Upper lobe of left lung (tissue), 6 donors: ENCODE measurements at regions not wholly inside any gene's neighbourhood (a gene's known extent, or its start where the extent isn't known, plus 50 kb on each side); places are given as distances from the start of the nearest gene placed in this dataset.

Experiments used
- ATAC-seq, 2 donors: fragments of 200-7000 bp; cut with Tn5 transposase; one replicate each; pipeline ENCODE4 v1.9.1; 2022; ENCODE audit warnings: mild to moderate bottlenecking in 2 of 2, moderate library complexity in 2 of 2; ENCODE audit not compliant: low FRiP score in 2 of 2
- DNase-seq, 2 donors: peaks; one replicate each; pipeline ENCODE4 v3.0.0-alpha.2; 2019 to 2020
- H3K27ac ChIP-seq, 4 donors: fragments of 200-600 bp; sonication (generic); one replicate each; pipeline ENCODE4 v1.5.1; 2016 to 2019
- H3K27me3 ChIP-seq, 4 donors: fragments of 200-600 bp; sonication (generic); one replicate each; pipeline ENCODE4 v1.5.1; 2017 to 2019
- H3K36me3 ChIP-seq, 4 donors: fragments of 200-600 bp; sonication (generic); one replicate each; pipeline ENCODE4 v1.5.1; 2016 to 2019
- H3K4me1 ChIP-seq, 4 donors: fragments of 200-600 bp; sonication (generic); one replicate each; pipeline ENCODE4 v1.5.1; 2018 to 2019
- H3K4me3 ChIP-seq, 4 donors: fragments of 200-600 bp; sonication (generic); one replicate each; pipeline ENCODE4 v1.5.1; 2017 to 2019; ENCODE audit warnings: mild to moderate bottlenecking in 2 of 4, moderate library complexity in 1 of 4
- H3K9me3 ChIP-seq, 4 donors: fragments of 200-600 bp; sonication (generic); one replicate each; pipeline ENCODE4 v1.5.1; 2018 to 2019
- CTCF ChIP-seq, 6 experiments: fragments of 450-650 bp in 4 of 6; fragments of 200-600 bp in 2 of 6; sonication (generic) in 2 of 6; IDR thresholded peaks; one replicate each; pipeline ENCODE4 v1.5.1; 2016 to 2019; ENCODE audit warnings: antibody characterized with exemption in 6 of 6
- EP300 ChIP-seq, 4 donors: sonication (generic); formaldehyde crosslinking; IDR thresholded peaks; one replicate each; pipeline ENCODE4 v1.5.1; 2017; ENCODE audit warnings: antibody characterized with exemption in 4 of 4, control low read depth in 2 of 4
- POLR2A ChIP-seq, 4 donors: fragments of 450-650 bp; IDR thresholded peaks; one replicate each; pipeline ENCODE4 v1.5.1; 2016 to 2017; ENCODE audit warnings: antibody characterized with exemption in 4 of 4, mild to moderate bottlenecking in 2 of 4
- POLR2AphosphoS5 ChIP-seq, 2 donors: sonication (generic); formaldehyde crosslinking; IDR thresholded peaks; one replicate each; pipeline ENCODE4 v1.5.1; 2017; ENCODE audit warnings: antibody characterized with exemption in 2 of 2
- WGBS, 2 donors: methylation state at CpG; one replicate each; pipeline ENCODE4 v1.1.5; 2017 to 2018; 5-methylcytosine and 5-hydroxymethylcytosine counted together
- donor health status: DM: no; HTN: no; CAD: no; lungs with moderate emphysema.
- donor health status: DM: no; HTN: yes; CAD: no; lungs with severe emphysema.

- Histone ChIP-seq H3K4me3 (no peak overlapping the region), H3K36me3 (no peaks in the 10 kb centered on the region), H3K27me3 (no peaks in the 10 kb centered on the region), H3K4me1 (peaks cover 0 to 20% (median 6%) of the 10 kb centered on the region in 4 donors), H3K9me3 (no peaks in the 10 kb centered on the region), H3K27ac (no peak overlapping the region)
- 92 to 93% methylated on average over 7 of the region's 7 CpGs for WGBS, 2 donors
- DNase-seq (no peak), ATAC-seq (no peak)
- TF ChIP-seq EP300 (IDR thresholded peaks at IDR 0.05) (no peak), POLR2A (IDR thresholded peaks at IDR 0.05) (no peak), CTCF (IDR thresholded peaks at IDR 0.05) (no peak), POLR2AphosphoS5 (IDR thresholded peaks at IDR 0.05) (no peak)
These were observed 641.6 kb upstream of the TBL1XR1 start for GRCh38 chr3:177838766-177839350.

DNA sequence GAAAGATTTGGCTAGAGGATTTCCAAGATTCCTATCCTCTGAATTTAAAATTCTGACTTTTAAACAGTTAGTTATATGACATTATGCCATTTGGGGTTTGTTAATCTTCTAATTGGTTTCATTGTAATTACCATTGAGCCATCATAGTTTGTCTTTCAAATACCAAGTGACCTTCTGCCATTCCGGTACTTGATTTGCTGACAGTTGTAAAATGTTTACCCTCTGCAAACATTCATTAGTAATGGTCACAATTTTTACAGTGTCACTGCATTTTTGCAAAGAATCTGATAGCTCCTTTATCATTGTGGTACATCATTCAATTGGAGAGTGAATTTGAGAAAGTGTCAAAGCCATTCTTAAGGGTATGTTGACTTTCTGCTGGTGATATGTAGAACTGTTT lies 645.0 kb upstream of the TBL1XR1 start:
- 94 to 96% methylated on average over 1 of the region's 1 CpG for WGBS, 2 donors
- TF ChIP-seq POLR2A (IDR thresholded peaks at IDR 0.05), result no peak
- no peak for TF ChIP-seq EP300 (IDR thresholded peaks at IDR 0.05)
- no peak for TF ChIP-seq POLR2AphosphoS5 (IDR thresholded peaks at IDR 0.05)
- no peak for TF ChIP-seq CTCF (IDR thresholded peaks at IDR 0.05)
- ATAC-seq, result no peak

GRCh38 chr3:177842743-177843734 lies 645.8 kb upstream of the TBL1XR1 start:
- Histone ChIP-seq H3K27ac (no peak overlapping the region), H3K4me3 (no peak overlapping the region), H3K36me3 (no peaks in the 10 kb centered on the region), H3K9me3 (no peaks in the 10 kb centered on the region), H3K27me3 (no peaks in the 10 kb centered on the region), H3K4me1 (peaks cover 0 to under 1% (median 0%) of the 10 kb centered on the region in 4 donors)
- DNase-seq, result no peak
- 81 to 90% methylated on average over 8 of the region's 8 CpGs for WGBS, 2 donors
- no peak for ATAC-seq
- no peak for TF ChIP-seq CTCF (IDR thresholded peaks at IDR 0.05)
- TF ChIP-seq POLR2A (IDR thresholded peaks at IDR 0.05), result no peak
- TF ChIP-seq EP300 (IDR thresholded peaks at IDR 0.05), result no peak
- no peak for TF ChIP-seq POLR2AphosphoS5 (IDR thresholded peaks at IDR 0.05)

More for the DNA sequence above, 645.0 kb upstream of the TBL1XR1 start:
- Histone ChIP-seq H3K4me1 (peaks cover 0 to 5% (median 0%) of the 10 kb centered on the region in 4 donors), H3K27me3 (no peaks in the 10 kb centered on the region), H3K4me3 (no peak overlapping the region), H3K36me3 (no peaks in the 10 kb centered on the region), H3K27ac (no peak overlapping the region), H3K9me3 (no peaks in the 10 kb centered on the region)
- DNase-seq, result no peak

DNA sequence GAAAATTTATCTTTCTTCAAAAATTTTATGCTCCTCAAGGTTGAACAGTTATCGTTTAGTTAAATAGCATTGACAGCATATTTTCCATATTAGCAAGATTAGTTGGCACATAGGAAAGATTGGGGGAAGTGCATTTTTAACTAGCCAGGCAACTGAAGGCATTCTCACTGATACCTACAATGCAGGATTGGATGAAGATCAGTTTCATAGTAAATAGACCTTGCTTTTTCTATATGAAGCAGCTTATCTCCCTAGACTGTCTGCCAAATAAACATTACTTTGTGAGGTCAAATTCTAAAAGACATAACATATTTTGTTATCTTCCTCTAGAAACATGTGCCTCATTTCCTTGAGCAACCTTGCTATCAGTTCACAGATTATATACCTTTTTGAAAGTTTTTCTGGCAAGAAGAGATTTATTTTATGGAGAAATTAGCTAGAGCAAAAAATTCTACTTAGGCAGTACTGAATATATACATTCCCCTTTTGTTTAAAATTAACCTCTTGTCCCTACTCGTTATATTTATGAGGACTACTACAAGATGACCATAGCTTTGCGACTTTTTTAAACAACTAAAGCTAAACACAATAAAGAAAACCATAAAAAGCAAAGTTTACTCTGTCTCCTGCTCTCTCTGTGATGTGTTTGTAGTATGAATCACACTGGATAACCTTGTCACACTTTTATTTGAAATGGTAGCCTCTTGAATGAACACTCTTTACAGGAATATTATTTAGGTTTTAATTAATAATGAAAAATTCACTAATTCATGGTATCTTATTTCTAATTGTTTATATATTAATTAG lies 654.9 kb upstream of the TBL1XR1 start:
- no peaks in the 10 kb centered on the region for H3K27me3 ChIP-seq
- no peak overlapping the region for H3K4me3 ChIP-seq
- H3K27ac ChIP-seq, result no peak overlapping the region
- DNase-seq, result no peak
- no peaks in the 10 kb centered on the region for H3K36me3 ChIP-seq
- WGBS, 2 donors, result 56 to 64% methylated on average over 3 of the region's 3 CpGs
- TF ChIP-seq POLR2AphosphoS5 (IDR thresholded peaks at IDR 0.05) (no peak), CTCF (IDR thresholded peaks at IDR 0.05) (no peak), POLR2A (IDR thresholded peaks at IDR 0.05) (no peak), EP300 (IDR thresholded peaks at IDR 0.05) (no peak)
- no peak for ATAC-seq
- H3K9me3 ChIP-seq, result no peaks in the 10 kb centered on the region
- H3K4me1 ChIP-seq, result no peaks in the 10 kb centered on the region
